HL-60 (cell line): ENCODE measurements at regions not wholly inside any gene's neighbourhood (a gene's known extent, or its start where the extent isn't known, plus 50 kb on each side); places are given as distances from the start of the nearest gene placed in this dataset.

Experiments
- DNase-seq, 2 experiments: peaks; one replicate each; pipeline ENCODE4 v3.0.0-alpha.2; 2010 to 2020; ENCODE audit warnings: low read depth in 1 of 2, low spot score in 1 of 2
- H3K27ac ChIP-seq: fragments of 250-450 bp; sonication (Bioruptor Pico); replicated peaks from 2 replicates; pipeline ENCODE4 v1.5.1; 2020; ENCODE audit warnings: mild to moderate bottlenecking, moderate library complexity
- H3K27me3 ChIP-seq: fragments of 250-450 bp; sonication (Bioruptor Pico); 2 replicates; pipeline ENCODE4 v1.5.1; 2021; ENCODE audit warnings: mild to moderate bottlenecking, moderate library complexity; ENCODE audit not compliant: insufficient read depth, poor library complexity, severe bottlenecking
- H3K4me3 ChIP-seq: replicated peaks from 2 replicates; pipeline ENCODE4 v1.5.1; 2011; ENCODE audit warnings: mild to moderate bottlenecking, control low read depth, low read length; ENCODE audit not compliant: insufficient read depth
- CTCF ChIP-seq: IDR thresholded peaks from one replicate; pipeline ENCODE4 v1.5.1; 2011; ENCODE audit warnings: low read length, control low read depth, inconsistent platforms; ENCODE audit not compliant: insufficient read depth
- GABPA ChIP-seq: IDR thresholded peaks from 2 replicates; pipeline ENCODE4 v1.6.1; 2012; ENCODE audit warnings: low read depth
- POLR2AphosphoS5 ChIP-seq: IDR thresholded peaks from 2 replicates; pipeline ENCODE4 v1.6.1; 2012; ENCODE audit warnings: low read depth
- REST ChIP-seq: IDR thresholded peaks from 2 replicates; pipeline ENCODE4 v1.6.1; 2012; ENCODE audit warnings: low read depth; ENCODE audit not compliant: insufficient replicate concordance
- SPI1 ChIP-seq: IDR thresholded peaks from 2 replicates; pipeline ENCODE4 v1.6.1; 2012; ENCODE audit warnings: low read depth, mild to moderate bottlenecking, borderline replicate concordance

GRCh38 chr2:123528996-123529707 lies 495.9 kb upstream of the CNTNAP5 start:
- no peak for DNase-seq
- TF ChIP-seq SPI1: peak; percentile 24; the same call in 1 of the 2 replicates
- TF ChIP-seq GABPA: no peak
- Histone ChIP-seq H3K4me3 (no peak overlapping the region), H3K27me3 (no peaks in the 10 kb centered on the region), H3K27ac (no peak overlapping the region)

GRCh38 chr2:123530004-123530403 lies 495.1 kb upstream of the CNTNAP5 start:
- H3K4me3 ChIP-seq: no peak overlapping the region
- H3K27ac ChIP-seq: no peak overlapping the region
- TF ChIP-seq CTCF (no peak), GABPA (no peak), REST (no peak), POLR2AphosphoS5 (no peak), SPI1 (no peak)
- no peaks in the 10 kb centered on the region for H3K27me3 ChIP-seq
- DNase-seq: no peak

GRCh38 chr2:123532126-123532525 lies 493.0 kb upstream of the CNTNAP5 start:
- H3K4me3 ChIP-seq: no peak overlapping the region
- DNase-seq: no peak
- TF ChIP-seq SPI1 (no peak), GABPA (no peak), CTCF (no peak), POLR2AphosphoS5 (no peak), REST (no peak)
- no peaks in the 10 kb centered on the region for H3K27me3 ChIP-seq
- no peak overlapping the region for H3K27ac ChIP-seq

GRCh38 chr2:123532994-123533393 lies 492.1 kb upstream of the CNTNAP5 start:
- Histone ChIP-seq H3K27me3 (no peaks in the 10 kb centered on the region), H3K4me3 (no peak overlapping the region), H3K27ac (no peak overlapping the region)
- TF ChIP-seq SPI1 (no peak), REST (no peak), GABPA (no peak), POLR2AphosphoS5 (no peak), CTCF (no peak)
- no peak for DNase-seq
